Natural killer cell (primary cell): ENCODE measurements at regions not wholly inside any gene's neighbourhood (a gene's known extent, or its start where the extent isn't known, plus 50 kb on each side); places are given as distances from the start of the nearest gene placed in this dataset.

Source experiments
- ATAC-seq, 3 donors: fragments of 150-1000 bp in 2 of 3; fragments of 200-7000 bp in 1 of 3; cut with Tn5 transposase; 1 replicate in 1 of 3; 2 replicates in 2 of 3; pipeline ENCODE4 v1.10.0; 2021; ENCODE audit warnings: mild to moderate bottlenecking in 2 of 3, moderate library complexity in 2 of 3
- DNase-seq, 2 donors: peaks; one replicate each; pipeline versions ENCODE4 v3.0.0 to v3.0.0-alpha.2; 2013 to 2021; ENCODE audit warnings: mixed read lengths in 1 of 2
- H3K27ac ChIP-seq: one replicate; pipeline ENCODE4 v1.5.1; 2013; ENCODE audit warnings: mild to moderate bottlenecking, low read length
- H3K27me3 ChIP-seq: one replicate; pipeline ENCODE4 v1.6.1; 2013; ENCODE audit warnings: low read length; ENCODE audit not compliant: control insufficient read depth, insufficient read depth
- H3K36me3 ChIP-seq: one replicate; pipeline ENCODE4 v1.6.1; 2013; ENCODE audit warnings: low read length; ENCODE audit not compliant: control insufficient read depth, insufficient read depth
- H3K4me1 ChIP-seq: one replicate; pipeline ENCODE4 v1.6.1; 2013; ENCODE audit warnings: low read length; ENCODE audit not compliant: control insufficient read depth, insufficient read depth
- H3K4me3 ChIP-seq: one replicate; pipeline ENCODE4 v1.5.1; 2013; ENCODE audit warnings: low read length
- H3K9me3 ChIP-seq: one replicate; pipeline ENCODE4 v1.6.1; 2013; ENCODE audit warnings: low read length; ENCODE audit not compliant: control insufficient read depth, insufficient read depth
- H3K27ac Mint-ChIP-seq, 2 donors: one replicate each; pipeline ENCODE4 v1.8.0; 2022; ENCODE audit warnings: mild to moderate bottlenecking in 2 of 2, mixed read lengths in 2 of 2, moderate library complexity in 1 of 2
- H3K27me3 Mint-ChIP-seq, 2 donors: one replicate each; pipeline ENCODE4 v1.8.0; 2022; ENCODE audit warnings: low read depth in 2 of 2, mixed read lengths in 2 of 2
- H3K36me3 Mint-ChIP-seq: one replicate; pipeline ENCODE4 v1.8.0; 2022; ENCODE audit warnings: mixed read lengths
- H3K4me1 Mint-ChIP-seq, 2 donors: one replicate each; pipeline ENCODE4 v1.8.0; 2022; ENCODE audit warnings: mixed read lengths in 2 of 2
- H3K4me3 Mint-ChIP-seq: one replicate; pipeline ENCODE4 v1.8.0; 2022; ENCODE audit warnings: mild to moderate bottlenecking, moderate library complexity, mixed read lengths
- H3K9me3 Mint-ChIP-seq, 2 donors: one replicate each; pipeline ENCODE4 v1.8.0; 2022; ENCODE audit warnings: mixed read lengths in 2 of 2
- WGBS: methylation state at CpG from one replicate; pipeline ENCODE4 v1.1.7; 2013; ENCODE audit warnings: missing lambda C conversion rate; ENCODE audit not compliant: insufficient coverage; 5-methylcytosine and 5-hydroxymethylcytosine counted together
- intact Hi-C: fragments of 100-400 bp; cut with micrococcal nuclease; formaldehyde crosslinking; loops from one replicate; pipeline ENCODE4 v1.14.2; 2022
- TF ChIP-seq, protein P1 (sequence below): fragments of 200-600 bp; IDR thresholded peaks from one replicate; pipeline ENCODE4 v1.8.0; 2022; ENCODE audit warnings: antibody characterized with exemption

DNA sequence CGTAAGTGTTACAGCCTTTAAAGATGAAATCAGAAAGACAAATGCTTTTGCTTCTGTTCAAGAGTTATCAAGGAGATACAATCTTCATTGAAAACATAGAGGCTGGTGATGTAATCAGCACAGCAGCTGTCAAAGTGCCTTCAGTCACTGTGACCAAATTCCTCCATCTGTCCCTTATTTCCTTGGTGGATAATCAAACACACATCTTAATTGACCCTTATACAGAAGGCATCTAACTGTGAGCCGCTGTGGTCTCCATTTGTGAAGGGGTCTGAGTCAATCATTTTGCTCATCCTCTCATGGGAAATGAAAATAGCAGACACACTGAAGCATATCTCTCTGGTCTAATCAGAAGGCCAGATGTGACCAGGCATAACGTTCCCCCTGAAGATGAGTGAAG, 130.1 kb upstream of the TLR4 start:
- Mint-ChIP-seq H3K27me3 (no peaks in the 10 kb centered on the region), H3K4me3 (no peak overlapping the region), H3K4me1 (no peaks in the 10 kb centered on the region), H3K9me3 (peaks cover 3 to 7% of the 10 kb centered on the region in 2 donors), H3K36me3 (no peaks in the 10 kb centered on the region), H3K27ac (no peak overlapping the region)
- Histone ChIP-seq H3K27me3 (no peaks in the 10 kb centered on the region), H3K4me1 (no peaks in the 10 kb centered on the region), H3K36me3 (no peaks in the 10 kb centered on the region), H3K9me3 (no peaks in the 10 kb centered on the region), H3K4me3 (no peak overlapping the region), H3K27ac (no peak overlapping the region)
- no peak for DNase-seq
- intact Hi-C loops = no loop called here
- no peak for ATAC-seq
- TF ChIP-seq, protein P1, sequence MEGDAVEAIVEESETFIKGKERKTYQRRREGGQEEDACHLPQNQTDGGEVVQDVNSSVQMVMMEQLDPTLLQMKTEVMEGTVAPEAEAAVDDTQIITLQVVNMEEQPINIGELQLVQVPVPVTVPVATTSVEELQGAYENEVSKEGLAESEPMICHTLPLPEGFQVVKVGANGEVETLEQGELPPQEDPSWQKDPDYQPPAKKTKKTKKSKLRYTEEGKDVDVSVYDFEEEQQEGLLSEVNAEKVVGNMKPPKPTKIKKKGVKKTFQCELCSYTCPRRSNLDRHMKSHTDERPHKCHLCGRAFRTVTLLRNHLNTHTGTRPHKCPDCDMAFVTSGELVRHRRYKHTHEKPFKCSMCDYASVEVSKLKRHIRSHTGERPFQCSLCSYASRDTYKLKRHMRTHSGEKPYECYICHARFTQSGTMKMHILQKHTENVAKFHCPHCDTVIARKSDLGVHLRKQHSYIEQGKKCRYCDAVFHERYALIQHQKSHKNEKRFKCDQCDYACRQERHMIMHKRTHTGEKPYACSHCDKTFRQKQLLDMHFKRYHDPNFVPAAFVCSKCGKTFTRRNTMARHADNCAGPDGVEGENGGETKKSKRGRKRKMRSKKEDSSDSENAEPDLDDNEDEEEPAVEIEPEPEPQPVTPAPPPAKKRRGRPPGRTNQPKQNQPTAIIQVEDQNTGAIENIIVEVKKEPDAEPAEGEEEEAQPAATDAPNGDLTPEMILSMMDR = no peak
- 85% methylated on average over 3 of the region's 3 CpGs for WGBS

DNA sequence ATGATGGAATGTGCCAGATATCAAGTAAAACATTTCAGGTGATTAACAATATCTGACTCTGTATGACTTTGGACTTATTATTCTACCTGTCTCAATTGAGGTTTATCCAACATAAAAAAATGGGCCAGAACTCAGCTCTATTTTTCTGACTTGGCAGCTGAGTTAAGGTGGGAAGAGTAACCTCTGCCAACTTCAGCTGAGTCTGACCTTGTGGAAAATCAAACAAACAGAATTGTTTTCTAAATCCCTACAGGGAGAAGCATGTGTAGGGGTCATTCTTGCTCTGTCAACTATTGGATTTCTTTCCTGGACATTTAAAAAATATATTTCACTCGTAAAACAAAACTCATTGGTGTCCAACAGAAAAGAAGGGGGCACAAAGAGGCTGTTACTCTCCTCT, 139.4 kb upstream of the TLR4 start:
- peaks cover 0 to 2% of the 10 kb centered on the region in 2 donors for H3K9me3 Mint-ChIP-seq
- Histone ChIP-seq H3K27me3 (no peaks in the 10 kb centered on the region), H3K27ac (no peak overlapping the region), H3K9me3 (no peaks in the 10 kb centered on the region), H3K36me3 (no peaks in the 10 kb centered on the region), H3K4me1 (no peaks in the 10 kb centered on the region), H3K4me3 (no peak overlapping the region)
- intact Hi-C loops = no loop called here
- ATAC-seq (no peak), DNase-seq (no peak)
- no peak overlapping the region for H3K4me3 Mint-ChIP-seq
- no peaks in the 10 kb centered on the region for H3K27me3 Mint-ChIP-seq
- TF ChIP-seq, protein P1 = no peak
- H3K36me3 Mint-ChIP-seq = no peaks in the 10 kb centered on the region
- WGBS = no CpG with 5 or more reads among the region's 1 CpG
- H3K4me1 Mint-ChIP-seq = no peaks in the 10 kb centered on the region
- no peak overlapping the region for H3K27ac Mint-ChIP-seq

DNA sequence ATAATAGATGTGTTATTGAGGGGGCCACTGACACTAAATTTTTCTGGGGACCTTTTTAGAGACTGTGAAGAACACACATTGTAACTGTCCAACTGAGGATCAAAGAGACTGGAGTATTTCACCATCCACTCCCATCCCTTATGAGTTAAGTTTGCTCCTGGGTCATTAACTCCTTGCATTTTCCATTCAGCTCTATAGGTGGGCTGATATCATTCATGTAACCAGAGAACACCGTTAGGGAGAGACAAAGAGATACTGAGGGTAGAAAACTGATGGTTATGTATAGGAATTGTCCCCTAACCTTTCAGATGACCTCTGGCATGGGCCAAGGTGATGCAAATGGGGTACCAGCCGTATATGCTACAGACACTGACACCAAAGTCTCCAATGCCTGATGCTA, 142.4 kb upstream of the TLR4 start:
- ATAC-seq = no peak
- 67% methylated on average over 2 of the region's 2 CpGs for WGBS
- TF ChIP-seq, protein P1 = no peak
- Mint-ChIP-seq H3K9me3 (peaks cover 0 to 2% of the 10 kb centered on the region in 2 donors), H3K4me3 (no peak overlapping the region), H3K4me1 (no peaks in the 10 kb centered on the region), H3K36me3 (no peaks in the 10 kb centered on the region), H3K27ac (no peak overlapping the region), H3K27me3 (no peaks in the 10 kb centered on the region)
- H3K4me1 ChIP-seq = no peaks in the 10 kb centered on the region
- H3K27me3 ChIP-seq = no peaks in the 10 kb centered on the region
- DNase-seq = no peak
- no peaks in the 10 kb centered on the region for H3K36me3 ChIP-seq
- intact Hi-C loops = no loop called here
- H3K4me3 ChIP-seq = no peak overlapping the region
- no peaks in the 10 kb centered on the region for H3K9me3 ChIP-seq
- H3K27ac ChIP-seq = no peak overlapping the region

DNA sequence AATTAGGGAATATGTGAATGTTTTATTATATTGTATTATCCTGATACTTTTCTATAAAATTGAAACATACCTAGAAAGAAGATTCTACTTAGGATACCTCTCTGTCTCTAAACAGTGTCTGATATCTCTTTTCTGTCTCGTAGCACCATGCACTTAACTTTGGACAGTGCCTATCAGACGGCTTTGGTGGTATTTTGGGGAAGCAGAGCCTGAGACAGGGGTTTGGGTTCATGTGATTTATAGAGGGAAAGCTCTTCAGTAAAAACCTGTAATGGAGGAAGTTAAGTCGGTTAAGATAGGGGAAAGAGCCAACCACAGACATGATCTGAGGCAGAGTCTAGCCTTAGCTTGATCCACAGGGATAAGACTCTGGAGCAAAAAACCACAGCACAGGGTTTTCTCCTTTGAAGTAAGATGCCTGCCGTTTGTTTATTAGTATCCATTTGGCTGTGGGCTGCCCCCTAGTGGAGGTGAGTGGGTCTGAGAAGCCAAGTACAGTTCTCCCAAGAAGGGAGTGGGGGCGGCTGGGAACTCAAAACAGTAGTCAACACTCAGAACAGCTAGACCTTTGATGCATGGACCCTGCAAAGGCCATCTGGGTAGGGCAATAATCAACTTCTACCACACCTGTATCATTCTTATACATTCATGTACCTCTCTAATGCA, 141.2 kb upstream of the ASTN2 start:
- H3K36me3 ChIP-seq = no peaks in the 10 kb centered on the region
- TF ChIP-seq, protein P1 = no peak
- Mint-ChIP-seq H3K4me1 (no peaks in the 10 kb centered on the region), H3K36me3 (no peaks in the 10 kb centered on the region), H3K9me3 (no peaks in the 10 kb centered on the region), H3K27me3 (peaks cover 0 to 4% of the 10 kb centered on the region in 2 donors), H3K4me3 (no peak overlapping the region), H3K27ac (no peak overlapping the region)
- intact Hi-C loops = loop anchor here (5.0 kb wide), 1 partner anchor 819 kb away; no protein-coding TSS in a partner anchor
- no peak overlapping the region for H3K27ac ChIP-seq
- no peaks in the 10 kb centered on the region for H3K9me3 ChIP-seq
- H3K27me3 ChIP-seq = no peaks in the 10 kb centered on the region
- ATAC-seq (peak in 2 of 3 donors; percentile 37 to 53), DNase-seq (peak; percentile 6 to 14)
- H3K4me1 ChIP-seq = no peaks in the 10 kb centered on the region
- 57% methylated on average over 5 of the region's 5 CpGs for WGBS
- H3K4me3 ChIP-seq = no peak overlapping the region
